ENCODE measurements at regions not wholly inside any gene's neighbourhood (a gene's known extent, or its start where the extent isn't known, plus 50 kb on each side); places are given as distances from the start of the nearest gene placed in this dataset.

- no peak for DNase-seq (ENCODE audit: low spot score)
- TF ChIP-seq, protein P1, sequence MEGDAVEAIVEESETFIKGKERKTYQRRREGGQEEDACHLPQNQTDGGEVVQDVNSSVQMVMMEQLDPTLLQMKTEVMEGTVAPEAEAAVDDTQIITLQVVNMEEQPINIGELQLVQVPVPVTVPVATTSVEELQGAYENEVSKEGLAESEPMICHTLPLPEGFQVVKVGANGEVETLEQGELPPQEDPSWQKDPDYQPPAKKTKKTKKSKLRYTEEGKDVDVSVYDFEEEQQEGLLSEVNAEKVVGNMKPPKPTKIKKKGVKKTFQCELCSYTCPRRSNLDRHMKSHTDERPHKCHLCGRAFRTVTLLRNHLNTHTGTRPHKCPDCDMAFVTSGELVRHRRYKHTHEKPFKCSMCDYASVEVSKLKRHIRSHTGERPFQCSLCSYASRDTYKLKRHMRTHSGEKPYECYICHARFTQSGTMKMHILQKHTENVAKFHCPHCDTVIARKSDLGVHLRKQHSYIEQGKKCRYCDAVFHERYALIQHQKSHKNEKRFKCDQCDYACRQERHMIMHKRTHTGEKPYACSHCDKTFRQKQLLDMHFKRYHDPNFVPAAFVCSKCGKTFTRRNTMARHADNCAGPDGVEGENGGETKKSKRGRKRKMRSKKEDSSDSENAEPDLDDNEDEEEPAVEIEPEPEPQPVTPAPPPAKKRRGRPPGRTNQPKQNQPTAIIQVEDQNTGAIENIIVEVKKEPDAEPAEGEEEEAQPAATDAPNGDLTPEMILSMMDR (IDR thresholded peaks at IDR 0.05; ENCODE audit: borderline replicate concordance, control extremely low read depth, extremely low read depth, insufficient read depth, missing control alignments) = no peak
- in situ Hi-C loops (cut with MboI; ENCODE audit: low sequenced_read_pairs, unreplicated experiment) = no loop called here
Measured at GRCh38 chr2:120577721-120578295, 157.9 kb upstream of the GLI2 start.

- TF ChIP-seq, protein P1 (IDR thresholded peaks at IDR 0.05; ENCODE audit: borderline replicate concordance, control extremely low read depth, extremely low read depth, insufficient read depth, missing control alignments) = no peak
- in situ Hi-C loops (cut with MboI; ENCODE audit: low sequenced_read_pairs, unreplicated experiment) = no loop called here
- DNase-seq (ENCODE audit: low spot score) = no peak
Measured at GRCh38 chr2:120578576-120579352, 156.9 kb upstream of the GLI2 start.

DNA sequence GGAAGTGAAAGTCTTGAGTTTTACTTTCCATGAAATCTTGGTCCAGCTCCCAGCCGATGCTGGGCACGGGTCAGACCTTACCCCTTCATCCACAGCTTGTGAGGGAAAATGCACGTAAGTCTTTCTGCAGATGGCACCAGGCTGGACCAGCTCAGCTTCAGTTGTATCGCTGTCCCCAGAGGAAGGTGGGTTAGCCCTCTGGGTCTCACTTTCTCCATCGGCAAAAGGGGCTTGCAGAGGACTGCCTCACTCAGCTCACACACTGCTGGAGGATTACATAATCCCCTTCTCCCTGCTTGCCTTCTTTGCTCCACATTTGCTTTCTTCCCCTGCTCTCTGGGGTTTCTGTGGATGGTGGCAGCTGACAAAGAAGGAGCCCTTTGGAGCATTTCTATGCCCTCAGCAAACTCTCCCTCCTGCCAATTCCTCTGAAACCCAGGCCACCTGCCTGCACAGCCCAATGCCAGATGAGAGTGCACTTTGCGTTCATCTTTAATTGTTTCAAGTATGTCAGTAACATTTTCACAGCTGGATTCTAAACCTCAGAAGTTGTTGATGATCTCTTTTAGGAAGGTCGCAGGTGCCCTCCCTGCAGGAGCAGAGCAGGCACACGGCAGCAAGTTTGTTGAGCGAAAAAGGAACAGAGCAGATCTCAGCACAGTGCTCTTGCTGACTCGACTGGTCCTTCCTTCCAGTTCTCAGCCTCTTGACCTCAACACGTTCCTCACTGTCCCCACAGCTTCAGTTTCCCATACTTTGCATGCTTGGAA, 155.6 kb upstream of the GLI2 start:
- in situ Hi-C loops (cut with MboI; ENCODE audit: low sequenced_read_pairs, unreplicated experiment) = no loop called here
- TF ChIP-seq, protein P1 (IDR thresholded peaks at IDR 0.05; ENCODE audit: borderline replicate concordance, control extremely low read depth, extremely low read depth, insufficient read depth, missing control alignments) = no peak
- no peak for DNase-seq (ENCODE audit: low spot score)

DNA sequence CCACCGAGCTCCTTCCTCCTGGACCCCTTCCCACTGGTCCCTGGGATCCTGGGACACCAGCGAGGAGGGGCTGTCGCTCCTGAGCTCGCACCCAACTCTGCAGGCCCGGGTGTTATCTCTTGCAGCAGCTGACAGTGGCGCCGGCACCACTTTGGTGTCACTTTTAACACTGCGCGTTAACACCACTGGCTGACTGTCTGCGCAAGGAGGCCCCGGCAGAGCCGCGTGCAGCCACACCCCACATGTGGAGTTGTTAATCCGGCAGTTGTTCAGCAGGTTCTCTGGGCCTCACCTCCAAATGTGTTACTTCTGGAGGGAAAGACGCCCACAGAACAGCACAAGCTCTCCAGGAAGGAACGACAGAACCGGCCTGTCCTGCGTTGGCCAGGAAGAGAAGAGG, 155.0 kb upstream of the GLI2 start:
- TF ChIP-seq, protein P1 (IDR thresholded peaks at IDR 0.05; ENCODE audit: borderline replicate concordance, control extremely low read depth, extremely low read depth, insufficient read depth, missing control alignments) = no peak
- no peak for DNase-seq (ENCODE audit: low spot score)
- in situ Hi-C loops (cut with MboI; ENCODE audit: low sequenced_read_pairs, unreplicated experiment) = no loop called here

DNA sequence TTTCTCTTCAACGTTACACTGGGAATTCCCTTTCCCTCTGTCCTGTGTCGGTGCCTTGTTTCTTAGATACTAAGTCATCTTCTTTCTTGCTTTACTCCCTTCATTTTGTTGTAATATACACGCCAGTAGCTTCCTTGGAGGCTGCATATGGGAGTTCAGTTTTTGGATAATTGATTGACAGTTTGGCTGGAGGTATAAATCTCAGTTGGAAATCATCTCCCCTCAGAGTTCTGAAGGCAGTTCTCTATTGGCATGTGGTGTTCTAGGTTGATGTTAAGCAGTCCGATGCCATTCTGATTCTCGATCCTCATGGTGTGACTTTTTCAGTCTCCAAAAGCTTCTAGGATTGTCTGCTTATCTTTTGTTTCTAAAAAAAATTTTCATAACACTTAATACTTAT, 152.5 kb upstream of the GLI2 start:
- DNase-seq (ENCODE audit: low spot score) = no peak
- in situ Hi-C loops (cut with MboI; ENCODE audit: low sequenced_read_pairs, unreplicated experiment) = no loop called here
- TF ChIP-seq, protein P1 (IDR thresholded peaks at IDR 0.05; ENCODE audit: borderline replicate concordance, control extremely low read depth, extremely low read depth, insufficient read depth, missing control alignments) = no peak

DNA sequence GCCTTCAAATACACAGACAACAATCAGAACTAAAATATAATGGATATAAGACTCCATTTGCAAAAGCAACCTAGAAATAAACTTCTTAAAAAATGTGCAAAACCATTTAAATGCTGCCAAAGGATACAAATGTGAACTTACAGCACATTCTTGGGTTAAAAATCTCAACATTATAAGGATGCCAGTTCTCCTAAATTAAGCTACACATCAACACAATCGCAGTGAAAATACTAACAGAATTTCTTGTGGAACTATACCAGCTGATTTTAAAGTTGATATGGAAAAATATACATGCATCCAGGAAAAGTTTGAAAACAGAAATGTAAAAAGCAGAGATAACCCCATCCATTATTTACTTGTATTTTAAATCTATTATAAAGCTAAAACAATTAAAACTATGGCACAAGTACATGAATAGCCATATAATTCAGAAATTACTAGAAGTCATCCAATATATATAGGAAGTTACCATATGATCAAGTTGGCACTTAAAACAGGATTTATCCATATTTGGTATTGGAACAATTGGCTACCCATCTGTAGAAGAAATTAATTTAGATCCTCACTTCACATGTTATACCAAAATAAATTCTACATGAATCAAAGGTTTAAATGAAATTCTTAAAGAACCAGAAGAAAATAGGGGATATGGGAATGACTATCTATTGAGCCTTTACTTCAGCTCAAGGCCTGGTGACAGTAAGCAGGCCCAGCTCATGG, 151.7 kb upstream of the GLI2 start:
- DNase-seq (ENCODE audit: low spot score) = no peak
- in situ Hi-C loops (cut with MboI; ENCODE audit: low sequenced_read_pairs, unreplicated experiment) = no loop called here
- TF ChIP-seq, protein P1 (IDR thresholded peaks at IDR 0.05; ENCODE audit: borderline replicate concordance, control extremely low read depth, extremely low read depth, insufficient read depth, missing control alignments) = no peak
